ENCODE measurements at regions not wholly inside any gene's neighbourhood (a gene's known extent, or its start where the extent isn't known, plus 50 kb on each side); places are given as distances from the start of the nearest gene placed in this dataset.

GRCh38 chr14:95763875-95764274 lies 50.0 kb upstream of the TCL1A start:
- Histone ChIP-seq H3K4me1 (no peaks in the 10 kb centered on the region), H3K4me3 (no peak overlapping the region), H3K9me3 (no peaks in the 10 kb centered on the region), H3K27me3 (peaks cover 0 to 15% of the 10 kb centered on the region in 2 donors), H3K36me3 (no peaks in the 10 kb centered on the region), H3K27ac (no peak overlapping the region)
- no peak for DNase-seq
- no peak for TF ChIP-seq CTCF (IDR thresholded peaks at IDR 0.05)
- intact Hi-C loops (cut with DNase I; ENCODE audit: low total_unique reads): no loop called here

Measured in tibial artery (tissue), 4 donors.